K562 (cell line): ENCODE measurements at regions not wholly inside any gene's neighbourhood (a gene's known extent, or its start where the extent isn't known, plus 50 kb on each side); places are given as distances from the start of the nearest gene placed in this dataset.

ENCODE experiments used
- CBFA2T2 ChIP-seq: fragments of 450-650 bp; conservative IDR thresholded peaks from 2 replicates; pipeline ENCODE4 v1.6.1; 2017; ENCODE audit warnings: mild to moderate bottlenecking
- CEBPG ChIP-seq, 3 experiments: fragments of 200-800 bp in 1 of 3; sonication (Bioruptor generic) in 1 of 3; sonication (generic) in 1 of 3; formaldehyde crosslinking in 1 of 3; IDR thresholded peaks in 2 of 3; conservative IDR thresholded peaks in 1 of 3; 2 replicates each; pipeline versions ENCODE4 v1.6.1 to v1.8.0; 2016 to 2022; ENCODE audit warnings: missing compliant biosample characterization in 2 of 3, missing genetic modification characterization in 2 of 3, mild to moderate bottlenecking in 1 of 3, missing genetic modification reagents in 1 of 3
- CREB5 ChIP-seq: fragments of 250-450 bp; sonication (Bioruptor Pico); IDR thresholded peaks from 2 replicates; pipeline ENCODE4 v1.5.0; 2020; ENCODE audit warnings: mild to moderate bottlenecking
- CTCF ChIP-seq, 3 experiments: IDR thresholded peaks in 2 of 3; conservative IDR thresholded peaks in 1 of 3; 2 replicates each; pipeline ENCODE4 v1.5.1; 2011 to 2012; ENCODE audit warnings: low read length in 3 of 3, mild to moderate bottlenecking in 3 of 3, control low read depth in 2 of 3, improper control_type of control experiment in 1 of 3, inconsistent platforms in 1 of 3, low read depth in 1 of 3, mixed read lengths in 1 of 3, moderate library complexity in 1 of 3; ENCODE audit not compliant: insufficient read depth in 2 of 3
- HMG20B ChIP-seq: fragments of 250-450 bp; sonication (Bioruptor Pico); IDR thresholded peaks from 2 replicates; pipeline ENCODE4 v1.5.0; 2021; ENCODE audit warnings: mild to moderate bottlenecking
- SMARCB1 ChIP-seq: IDR thresholded peaks from 2 replicates; pipeline ENCODE4 v1.6.1; 2011; ENCODE audit warnings: improper control_type of control experiment, low read depth; ENCODE audit not compliant: insufficient read length
- TGIF2 ChIP-seq: sonication (generic); formaldehyde crosslinking; IDR thresholded peaks from 2 replicates; pipeline ENCODE4 v1.8.1; 2022; ENCODE audit warnings: mild to moderate bottlenecking, missing genetic modification reagents, moderate library complexity
- U2AF2 ChIP-seq: fragments of 200-400 bp; formaldehyde crosslinking; optimal IDR thresholded peaks from 2 replicates; pipeline ENCODE3; 2017; ENCODE audit warnings: low read depth, mild to moderate bottlenecking, low read length
- YY1 ChIP-seq, 3 experiments: IDR thresholded peaks; 2 replicates each; pipeline ENCODE4 v1.6.1; 2011; ENCODE audit warnings: low read length in 2 of 3, mild to moderate bottlenecking in 2 of 3, moderate library complexity in 2 of 3, borderline replicate concordance in 1 of 3, control low read depth in 1 of 3, low read depth in 1 of 3; ENCODE audit not compliant: insufficient read depth in 3 of 3, insufficient replicate concordance in 2 of 3, control insufficient read depth in 1 of 3, insufficient read length in 1 of 3; ENCODE audit errors: extremely low read depth in 1 of 3
- ZFX ChIP-seq: sonication (generic); formaldehyde crosslinking; IDR thresholded peaks from 2 replicates; pipeline ENCODE4 v1.8.0; 2022; ENCODE audit warnings: mild to moderate bottlenecking, missing genetic modification reagents, moderate library complexity
- TF ChIP-seq, protein P1 (sequence below): fragments of 450-650 bp; IDR thresholded peaks from 2 replicates; pipeline ENCODE4 v1.6.1; 2017; ENCODE audit warnings: antibody characterized with exemption
- TF ChIP-seq, protein P2 (sequence below): fragments of 450-650 bp; IDR thresholded peaks from 2 replicates; pipeline ENCODE4 v1.7.1; 2018; ENCODE audit warnings: mild to moderate bottlenecking, low read depth; ENCODE audit not compliant: partially characterized antibody
- TF ChIP-seq, protein P3 (sequence below): fragments of 450-650 bp; IDR thresholded peaks from 2 replicates; pipeline ENCODE4 v1.6.1; 2016; ENCODE audit warnings: missing biosample characterization, missing genetic modification characterization
- TF ChIP-seq, protein P4 (sequence below): IDR thresholded peaks from 2 replicates; pipeline ENCODE4 v1.6.1; 2011; ENCODE audit not compliant: insufficient read length; ENCODE audit errors: extremely low read depth

- TF ChIP-seq, protein P1, sequence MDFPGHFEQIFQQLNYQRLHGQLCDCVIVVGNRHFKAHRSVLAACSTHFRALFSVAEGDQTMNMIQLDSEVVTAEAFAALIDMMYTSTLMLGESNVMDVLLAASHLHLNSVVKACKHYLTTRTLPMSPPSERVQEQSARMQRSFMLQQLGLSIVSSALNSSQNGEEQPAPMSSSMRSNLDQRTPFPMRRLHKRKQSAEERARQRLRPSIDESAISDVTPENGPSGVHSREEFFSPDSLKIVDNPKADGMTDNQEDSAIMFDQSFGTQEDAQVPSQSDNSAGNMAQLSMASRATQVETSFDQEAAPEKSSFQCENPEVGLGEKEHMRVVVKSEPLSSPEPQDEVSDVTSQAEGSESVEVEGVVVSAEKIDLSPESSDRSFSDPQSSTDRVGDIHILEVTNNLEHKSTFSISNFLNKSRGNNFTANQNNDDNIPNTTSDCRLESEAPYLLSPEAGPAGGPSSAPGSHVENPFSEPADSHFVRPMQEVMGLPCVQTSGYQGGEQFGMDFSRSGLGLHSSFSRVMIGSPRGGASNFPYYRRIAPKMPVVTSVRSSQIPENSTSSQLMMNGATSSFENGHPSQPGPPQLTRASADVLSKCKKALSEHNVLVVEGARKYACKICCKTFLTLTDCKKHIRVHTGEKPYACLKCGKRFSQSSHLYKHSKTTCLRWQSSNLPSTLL, result no peak
- no peak for TF ChIP-seq HMG20B
- TF ChIP-seq CEBPG (CRISPR knock-in tag; IDR thresholded peaks at IDR 0.05), result no peak
- no peak for TF ChIP-seq CEBPG (tag; conservative IDR thresholded peaks at IDR 0.05 in 1 of 2, IDR thresholded peaks at IDR 0.05 in 1 of 2)
- TF ChIP-seq, protein P2, sequence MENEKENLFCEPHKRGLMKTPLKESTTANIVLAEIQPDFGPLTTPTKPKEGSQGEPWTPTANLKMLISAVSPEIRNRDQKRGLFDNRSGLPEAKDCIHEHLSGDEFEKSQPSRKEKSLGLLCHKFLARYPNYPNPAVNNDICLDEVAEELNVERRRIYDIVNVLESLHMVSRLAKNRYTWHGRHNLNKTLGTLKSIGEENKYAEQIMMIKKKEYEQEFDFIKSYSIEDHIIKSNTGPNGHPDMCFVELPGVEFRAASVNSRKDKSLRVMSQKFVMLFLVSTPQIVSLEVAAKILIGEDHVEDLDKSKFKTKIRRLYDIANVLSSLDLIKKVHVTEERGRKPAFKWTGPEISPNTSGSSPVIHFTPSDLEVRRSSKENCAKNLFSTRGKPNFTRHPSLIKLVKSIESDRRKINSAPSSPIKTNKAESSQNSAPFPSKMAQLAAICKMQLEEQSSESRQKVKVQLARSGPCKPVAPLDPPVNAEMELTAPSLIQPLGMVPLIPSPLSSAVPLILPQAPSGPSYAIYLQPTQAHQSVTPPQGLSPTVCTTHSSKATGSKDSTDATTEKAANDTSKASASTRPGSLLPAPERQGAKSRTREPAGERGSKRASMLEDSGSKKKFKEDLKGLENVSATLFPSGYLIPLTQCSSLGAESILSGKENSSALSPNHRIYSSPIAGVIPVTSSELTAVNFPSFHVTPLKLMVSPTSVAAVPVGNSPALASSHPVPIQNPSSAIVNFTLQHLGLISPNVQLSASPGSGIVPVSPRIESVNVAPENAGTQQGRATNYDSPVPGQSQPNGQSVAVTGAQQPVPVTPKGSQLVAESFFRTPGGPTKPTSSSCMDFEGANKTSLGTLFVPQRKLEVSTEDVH, result no peak
- TF ChIP-seq YY1 (IDR thresholded peaks at IDR 0.05; ENCODE audit: borderline replicate concordance in 1 of 3, control insufficient read depth in 1 of 3, extremely low read depth in 1 of 3, insufficient read depth in 3 of 3, insufficient read length in 1 of 3, insufficient replicate concordance in 2 of 3, low read depth in 1 of 3, low read length in 2 of 3), result no peak
- TF ChIP-seq U2AF2, result no peak
- TF ChIP-seq ZFX, result no peak
- TF ChIP-seq, protein P3, sequence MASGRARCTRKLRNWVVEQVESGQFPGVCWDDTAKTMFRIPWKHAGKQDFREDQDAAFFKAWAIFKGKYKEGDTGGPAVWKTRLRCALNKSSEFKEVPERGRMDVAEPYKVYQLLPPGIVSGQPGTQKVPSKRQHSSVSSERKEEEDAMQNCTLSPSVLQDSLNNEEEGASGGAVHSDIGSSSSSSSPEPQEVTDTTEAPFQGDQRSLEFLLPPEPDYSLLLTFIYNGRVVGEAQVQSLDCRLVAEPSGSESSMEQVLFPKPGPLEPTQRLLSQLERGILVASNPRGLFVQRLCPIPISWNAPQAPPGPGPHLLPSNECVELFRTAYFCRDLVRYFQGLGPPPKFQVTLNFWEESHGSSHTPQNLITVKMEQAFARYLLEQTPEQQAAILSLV (tag), result no peak
- TF ChIP-seq, protein P4, sequence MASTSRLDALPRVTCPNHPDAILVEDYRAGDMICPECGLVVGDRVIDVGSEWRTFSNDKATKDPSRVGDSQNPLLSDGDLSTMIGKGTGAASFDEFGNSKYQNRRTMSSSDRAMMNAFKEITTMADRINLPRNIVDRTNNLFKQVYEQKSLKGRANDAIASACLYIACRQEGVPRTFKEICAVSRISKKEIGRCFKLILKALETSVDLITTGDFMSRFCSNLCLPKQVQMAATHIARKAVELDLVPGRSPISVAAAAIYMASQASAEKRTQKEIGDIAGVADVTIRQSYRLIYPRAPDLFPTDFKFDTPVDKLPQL, result no peak
- TF ChIP-seq CTCF (IDR thresholded peaks at IDR 0.05 in 2 of 3, conservative IDR thresholded peaks at IDR 0.05 in 1 of 3; ENCODE audit: insufficient read depth in 2 of 3, low read depth in 1 of 3, low read length in 3 of 3), result no peak
- TF ChIP-seq SMARCB1, result no peak
- no peak for TF ChIP-seq CBFA2T2
- TF ChIP-seq TGIF2, result no peak
- TF ChIP-seq CREB5 (CRISPR knock-in tag), result no peak
Measured at GRCh38 chr19:28316464-28316863, 896.5 kb downstream of the UQCRFS1 start.
